ENCODE measurements at regions not wholly inside any gene's neighbourhood (a gene's known extent, or its start where the extent isn't known, plus 50 kb on each side); places are given as distances from the start of the nearest gene placed in this dataset.
"Not testable (repeated sequence)": the region's sequence is repeated elsewhere in the genome, so short reads cannot be mapped to it uniquely, and the experiment has no call there.

GRCh38 chr4:12036450-12036849 is 607.8 kb upstream of the HS3ST1 start:
- DNase-seq: no peak

- no peak for DNase-seq
Measured at GRCh38 chr4:12028258-12028657, 599.6 kb upstream of the HS3ST1 start.

GRCh38 chr4:12022409-12022808 is 593.7 kb upstream of the HS3ST1 start:
- DNase-seq: no peak

GRCh38 chr4:12016729-12017128 is 588.0 kb upstream of the HS3ST1 start:
- no peak for DNase-seq

- DNase-seq: no peak
Measured at GRCh38 chr4:12005471-12005870, 576.8 kb upstream of the HS3ST1 start.

- DNase-seq: not testable (repeated sequence)
Measured at GRCh38 chr4:11996581-11996980, 567.9 kb upstream of the HS3ST1 start.

- DNase-seq: no peak
Measured at GRCh38 chr4:11976726-11977263, 548.1 kb upstream of the HS3ST1 start.

GRCh38 chr4:11973270-11973669 is 544.6 kb upstream of the HS3ST1 start:
- DNase-seq: no peak

GRCh38 chr4:11970754-11971153 is 542.1 kb upstream of the HS3ST1 start:
- DNase-seq: no peak

- DNase-seq: no peak
Measured at GRCh38 chr4:11966782-11967181, 538.1 kb upstream of the HS3ST1 start.

- DNase-seq: peak; percentile 12 to 61
Measured at GRCh38 chr4:11954093-11954492, 525.4 kb upstream of the HS3ST1 start.

GRCh38 chr4:11949355-11949754 is 520.7 kb upstream of the HS3ST1 start:
- no peak for DNase-seq

GRCh38 chr4:11947629-11948028 is 518.9 kb upstream of the HS3ST1 start:
- not testable (repeated sequence) for DNase-seq

- DNase-seq: no peak
Measured at GRCh38 chr4:11937941-11938340, 509.2 kb upstream of the HS3ST1 start.

- peak in 1 of 2 experiments; percentile 7 for DNase-seq
Measured at GRCh38 chr4:11931266-11931820, 502.6 kb upstream of the HS3ST1 start.

- no peak for DNase-seq
Measured at GRCh38 chr4:11929080-11929479, 500.4 kb upstream of the HS3ST1 start.

- DNase-seq: no peak
Measured at GRCh38 chr4:11919316-11919715, 490.6 kb upstream of the HS3ST1 start.

- no peak for DNase-seq
Measured at GRCh38 chr4:11914406-11914805, 485.7 kb upstream of the HS3ST1 start.

GRCh38 chr4:11912886-11913285 is 484.2 kb upstream of the HS3ST1 start:
- no peak for DNase-seq

- no peak for DNase-seq
Measured at GRCh38 chr4:11910812-11911211, 482.1 kb upstream of the HS3ST1 start.

- DNase-seq: no peak
Measured at GRCh38 chr4:11908712-11909111, 480.0 kb upstream of the HS3ST1 start.

GRCh38 chr4:11908205-11908604 is 479.5 kb upstream of the HS3ST1 start:
- DNase-seq: no peak

GRCh38 chr4:11904846-11905739 is 476.4 kb upstream of the HS3ST1 start:
- no peak for DNase-seq

- DNase-seq: no peak
Measured at GRCh38 chr4:11904117-11904535, 475.4 kb upstream of the HS3ST1 start.

All from NCI-H526 (cell line).